HG03045 (cell line): ENCODE measurements at regions not wholly inside any gene's neighbourhood (a gene's known extent, or its start where the extent isn't known, plus 50 kb on each side); places are given as distances from the start of the nearest gene placed in this dataset.
"Not testable (repeated sequence)": the region's sequence is repeated elsewhere in the genome, so short reads cannot be mapped to it uniquely, and the experiment has no call there.

Experiments
- ATAC-seq: cut with Tn5 transposase; IDR thresholded peaks from one replicate; pipeline ENCODE4 v1.9.1; 2021; ENCODE audit warnings: mild to moderate bottlenecking, moderate library complexity; ENCODE audit not compliant: unreplicated experiment

GRCh38 chr4:53886090-53886489 is 178.3 kb downstream of the CHIC2 start:
- no peak for ATAC-seq

GRCh38 chr4:53885668-53886067 is 178.7 kb downstream of the CHIC2 start:
- no peak for ATAC-seq

- not testable (repeated sequence) for ATAC-seq
Observed at GRCh38 chr4:53877096-53877495, 187.3 kb downstream of the CHIC2 start.

- ATAC-seq: no peak
Observed at GRCh38 chr4:53866055-53866454, 198.3 kb downstream of the CHIC2 start.

- no peak for ATAC-seq
Observed at GRCh38 chr4:53865054-53865453, 199.4 kb downstream of the CHIC2 start.

GRCh38 chr4:53863736-53864365 is 200.6 kb downstream of the CHIC2 start:
- no peak for ATAC-seq

GRCh38 chr4:53863158-53863557 is 201.2 kb downstream of the CHIC2 start:
- ATAC-seq: no peak

- no peak for ATAC-seq
Observed at GRCh38 chr4:53861856-53862610, 202.4 kb downstream of the CHIC2 start.

GRCh38 chr4:53859305-53859704 is 205.1 kb downstream of the CHIC2 start:
- ATAC-seq: no peak

GRCh38 chr4:53858744-53859143 is 205.7 kb downstream of the CHIC2 start:
- no peak for ATAC-seq

- ATAC-seq: no peak
Observed at GRCh38 chr4:53855581-53856250, 208.7 kb downstream of the CHIC2 start.

- ATAC-seq: no peak
Observed at GRCh38 chr4:53854991-53855568, 209.3 kb downstream of the CHIC2 start.

GRCh38 chr4:53852343-53852742 is 212.1 kb downstream of the CHIC2 start:
- ATAC-seq: no peak

- no peak for ATAC-seq
Observed at GRCh38 chr4:53847965-53848364, 216.4 kb downstream of the CHIC2 start.

GRCh38 chr4:53844551-53844950 is 219.9 kb downstream of the CHIC2 start:
- ATAC-seq: no peak

GRCh38 chr4:53844133-53844532 is 220.3 kb downstream of the CHIC2 start:
- ATAC-seq: no peak

- no peak for ATAC-seq
Observed at GRCh38 chr4:53841711-53842110, 222.7 kb downstream of the CHIC2 start.

GRCh38 chr4:53840643-53841042 is 223.8 kb downstream of the CHIC2 start:
- ATAC-seq: no peak

GRCh38 chr4:53833302-53834003 is 231.0 kb downstream of the CHIC2 start:
- not testable (repeated sequence) for ATAC-seq

GRCh38 chr4:53832549-53832948 is 231.9 kb downstream of the CHIC2 start:
- no peak for ATAC-seq

GRCh38 chr4:53830511-53830910 is 233.9 kb downstream of the CHIC2 start:
- ATAC-seq: no peak
